Activated effector memory CD4-positive, alpha-beta T cell treated with anti-CD3 and anti-CD28 coated beads, Interleukin-2, amount 50 U/mL, for 16 hours (primary cell): ENCODE measurements at regions not wholly inside any gene's neighbourhood (a gene's known extent, or its start where the extent isn't known, plus 50 kb on each side); places are given as distances from the start of the nearest gene placed in this dataset.
"Not testable (repeated sequence)": the region's sequence is repeated elsewhere in the genome, so short reads cannot be mapped to it uniquely, and the experiment has no call there.

Source experiments
- DNase-seq: peaks from one replicate; pipeline ENCODE4 v3.0.0-alpha.2; 2020

DNA sequence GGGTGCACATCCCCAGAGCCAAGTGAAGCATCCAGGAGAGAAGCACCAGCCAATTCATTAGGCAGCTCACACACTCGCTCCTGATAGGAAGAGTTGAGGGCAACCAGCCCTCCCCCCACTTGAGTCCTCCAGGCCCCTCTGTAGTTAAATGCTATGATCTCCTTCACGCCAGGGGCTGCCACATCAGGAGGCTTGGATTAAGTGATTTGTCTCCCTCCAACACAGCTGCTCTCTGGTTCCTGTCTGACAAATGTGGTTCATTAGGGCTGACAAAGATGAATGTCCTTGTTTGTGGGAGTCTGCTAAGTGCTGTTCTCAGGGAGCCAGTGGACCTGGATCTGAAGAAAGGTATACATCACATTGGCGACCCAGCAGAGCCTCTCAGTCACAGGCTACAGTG is 94.5 kb upstream of the WSCD1 start:
- no peak for DNase-seq

GRCh38 chr17:5976251-5976650 is 93.9 kb upstream of the WSCD1 start:
- DNase-seq, result no peak

DNA sequence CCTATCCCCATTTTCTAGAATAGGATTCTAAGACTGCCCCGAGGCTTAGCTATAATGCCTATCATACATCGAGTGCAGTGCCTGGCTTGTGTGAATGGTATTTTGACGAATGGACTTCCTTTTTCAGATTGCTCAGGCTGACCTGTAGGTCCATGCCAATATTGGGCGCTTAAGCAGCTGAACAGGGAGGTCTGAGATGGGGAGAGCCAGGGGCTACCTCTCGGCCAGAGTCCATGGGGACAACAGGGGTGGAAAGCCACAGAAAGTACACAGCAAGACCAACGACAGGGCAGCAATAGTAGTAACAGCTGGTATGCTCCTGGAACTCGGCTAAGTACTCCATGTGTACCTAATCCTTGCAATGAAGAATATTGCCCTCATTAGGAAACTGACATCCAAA is 91.7 kb upstream of the WSCD1 start:
- DNase-seq, result no peak

DNA sequence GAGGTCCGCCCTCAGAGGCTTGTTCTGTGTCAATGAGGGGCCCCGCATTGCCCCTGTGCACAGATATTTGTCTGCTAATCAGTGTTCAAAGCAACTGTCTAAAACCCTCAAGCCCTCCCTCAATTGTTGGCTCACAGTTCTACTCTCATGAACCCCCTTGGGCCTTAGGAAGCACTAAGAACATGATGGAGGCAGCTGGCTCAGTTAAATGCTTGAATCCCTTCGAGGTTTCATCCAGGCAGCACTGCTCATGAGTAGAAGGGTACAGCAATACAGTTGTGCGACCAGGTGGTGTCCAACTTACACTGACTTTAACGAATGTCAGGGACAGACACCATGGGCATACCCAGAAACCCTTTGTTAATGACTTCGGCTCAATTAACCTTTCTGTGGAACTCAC is 89.2 kb upstream of the WSCD1 start:
- DNase-seq, result no peak

DNA sequence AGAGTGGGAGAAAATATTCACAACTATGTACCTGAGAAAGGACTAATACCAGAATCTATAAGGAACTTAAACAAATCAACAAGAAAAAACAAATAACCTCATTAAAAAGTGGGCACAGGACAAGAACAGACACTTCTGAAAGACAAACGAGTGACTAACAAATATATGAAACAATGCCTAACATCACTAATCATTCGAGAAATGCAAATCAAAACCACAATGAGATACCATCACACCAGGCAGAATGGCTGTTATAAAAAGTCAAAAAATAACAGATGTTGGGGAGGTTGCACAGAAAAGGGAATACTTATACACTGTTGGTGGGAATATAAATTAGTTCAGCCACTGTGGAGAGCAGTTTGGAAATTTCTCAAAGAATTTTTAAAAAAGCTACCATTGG is 83.5 kb upstream of the WSCD1 start:
- no peak for DNase-seq

DNA sequence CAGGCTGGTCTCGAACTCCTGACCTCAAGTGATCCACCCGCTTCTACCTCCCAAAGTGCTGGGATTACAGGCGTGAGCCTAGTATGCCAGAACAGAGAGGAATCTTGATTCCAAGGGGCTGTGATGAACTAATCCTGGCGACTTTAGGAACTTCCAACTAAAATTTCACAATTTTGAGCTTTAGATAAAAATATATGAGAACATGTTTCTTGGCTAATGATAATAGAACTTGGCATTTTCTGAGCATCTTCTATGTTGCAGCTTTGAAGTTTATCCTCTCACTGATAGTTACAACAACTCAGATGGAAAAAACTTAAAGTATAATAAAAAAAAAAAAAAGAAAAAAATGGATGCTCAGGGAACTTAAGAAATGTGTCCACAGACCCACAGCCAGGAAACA is 69.8 kb upstream of the WSCD1 start:
- DNase-seq, result no peak

- not testable (repeated sequence) for DNase-seq
Observed at GRCh38 chr17:6003221-6003620, 67.0 kb upstream of the WSCD1 start.

DNA sequence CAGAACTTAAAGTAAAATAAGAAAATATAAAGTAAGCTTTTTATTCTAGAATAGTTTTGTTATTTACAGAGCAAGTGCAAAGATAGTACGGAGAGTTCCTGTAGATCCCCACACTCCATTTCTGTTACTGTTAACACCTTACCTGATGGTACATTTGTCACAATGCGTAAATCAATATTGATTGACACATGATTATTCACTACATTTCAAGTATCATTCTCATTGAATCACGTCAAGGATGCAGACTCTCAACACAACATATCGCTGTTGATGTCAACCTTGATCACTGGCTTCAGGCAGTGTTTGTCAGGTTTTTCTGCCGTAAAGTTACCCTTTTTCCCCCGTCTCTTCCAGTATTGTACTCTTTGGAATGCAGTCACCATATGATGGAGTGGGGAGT is 64.2 kb upstream of the WSCD1 start:
- no peak for DNase-seq

GRCh38 chr17:6011206-6011605 is 59.0 kb upstream of the WSCD1 start:
- no peak for DNase-seq

GRCh38 chr17:6018788-6019187 is 51.4 kb upstream of the WSCD1 start:
- DNase-seq, result no peak

DNA sequence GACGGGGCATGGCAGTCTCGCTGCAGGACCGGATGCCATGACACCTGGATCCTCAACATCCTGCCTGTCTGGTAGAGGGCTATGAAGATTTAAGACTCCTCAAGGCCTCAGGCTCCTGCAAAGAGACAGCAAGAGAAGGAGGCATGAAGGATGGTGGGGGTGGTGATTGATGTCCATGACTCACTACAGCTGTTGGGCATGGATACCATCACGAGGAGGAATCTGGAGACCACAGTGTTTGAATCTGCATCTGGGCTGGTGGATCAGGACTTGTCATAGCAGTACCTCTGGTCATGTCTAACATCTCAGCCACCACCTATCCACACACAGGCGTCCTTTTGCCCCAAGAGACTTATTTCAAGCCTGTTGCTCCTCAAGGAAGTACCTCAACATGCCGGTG is 50.2 kb upstream of the WSCD1 start:
- no peak for DNase-seq

DNA sequence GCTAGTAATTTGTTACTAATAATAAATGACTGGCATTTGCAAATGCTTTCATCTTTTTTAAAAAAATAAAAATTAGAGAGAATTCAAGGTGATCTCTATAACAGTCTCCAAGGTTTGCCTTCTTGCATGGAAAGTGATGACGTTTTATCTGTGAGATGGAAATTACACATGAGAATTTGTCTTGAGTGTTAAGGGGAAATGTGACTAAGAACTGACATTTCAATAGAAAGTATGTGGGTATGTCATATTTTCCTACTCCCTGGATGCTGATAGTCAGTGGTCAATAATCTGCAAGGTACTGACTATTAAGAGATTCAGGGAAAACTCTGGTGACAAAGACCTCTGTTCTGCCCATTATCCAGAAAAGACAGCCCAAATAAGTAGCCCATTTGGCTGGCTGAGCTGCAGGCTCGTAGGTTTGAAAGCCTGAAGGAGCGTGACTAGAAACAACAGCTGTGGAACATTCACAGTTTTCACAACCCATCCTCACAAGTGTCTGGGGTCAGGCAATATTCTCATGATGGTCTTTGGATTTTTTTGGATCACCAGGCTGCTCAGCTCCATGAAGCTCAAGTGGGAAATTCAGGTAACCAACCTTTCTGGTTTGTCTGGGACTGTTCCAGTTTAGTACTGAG is 49.7 kb upstream of the WSCD1 start:
- no peak for DNase-seq
